ENCODE measurements at regions not wholly inside any gene's neighbourhood (a gene's known extent, or its start where the extent isn't known, plus 50 kb on each side); places are given as distances from the start of the nearest gene placed in this dataset.

GRCh38 chr1:114341856-114342255 is 169.1 kb downstream of the TRIM33 start (continued):
- no peak for TF ChIP-seq FOXM1 (IDR thresholded peaks at IDR 0.05; ENCODE audit: low read depth)

- Histone ChIP-seq H3K4me2 (no peak overlapping the region), H3K9me2 (no peaks in the 10 kb centered on the region), H3K36me3 (replicated peaks in 1 of 2; ENCODE audit: control insufficient read depth in 1 of 2, insufficient read depth in 2 of 2, low read length in 1 of 2) (no peaks in the 10 kb centered on the region), H4K20me1 (ENCODE audit: insufficient read depth) (no peaks in the 10 kb centered on the region), H2AFZ (ENCODE audit: low read depth) (no peak overlapping the region), H3K4me3 (ENCODE audit: low read depth in 2 of 2, low read length in 1 of 2) (no peak overlapping the region), H3K79me2 (ENCODE audit: insufficient read depth) (no peaks in the 10 kb centered on the region), H3K9me3 (no peaks in the 10 kb centered on the region), H3K27ac (ENCODE audit: low read depth in 2 of 2, low read length in 1 of 2) (no peak overlapping the region), H3F3A (replicated peaks; ENCODE audit: insufficient read depth) (no peaks in the 10 kb centered on the region), H3K27me3 (ENCODE audit: insufficient read depth) (no peaks in the 10 kb centered on the region; the same call in none of the 2 replicates), H3K4me1 (ENCODE audit: control insufficient read depth in 1 of 2, insufficient read depth in 2 of 2, low read depth in 1 of 2, low read length in 1 of 2) (peaks cover 0 to 4% of the 10 kb centered on the region in 2 experiments; a peak in 1 of 4 replicates), H3K9ac (no peak overlapping the region)
- TF ChIP-seq JUND (IDR thresholded peaks at IDR 0.05) = no peak
- TF ChIP-seq GATA2 (CRISPR knock-in tag; IDR thresholded peaks at IDR 0.05) = no peak
- TF ChIP-seq PBX3 (IDR thresholded peaks at IDR 0.05) = no peak
- TF ChIP-seq MEF2A (IDR thresholded peaks at IDR 0.05; ENCODE audit: borderline replicate concordance, low read depth) = no peak
- no peak for TF ChIP-seq GABPA (IDR thresholded peaks at IDR 0.05; ENCODE audit: low read depth)
- TF ChIP-seq IRF3 (IDR thresholded peaks at IDR 0.05; ENCODE audit: low read depth, low read length) = no peak
- no peak for TF ChIP-seq NRF1 (IDR thresholded peaks at IDR 0.05; ENCODE audit: low read depth, low read length)
- TF ChIP-seq CTCF (IDR thresholded peaks at IDR 0.05) = no peak
- TF ChIP-seq EP300 (IDR thresholded peaks at IDR 0.05; ENCODE audit: borderline replicate concordance in 1 of 2, low read depth in 1 of 2, low read length in 1 of 2) = no peak
- no peak for TF ChIP-seq MAX (IDR thresholded peaks at IDR 0.05; ENCODE audit: low read depth)
- TF ChIP-seq SIN3A (IDR thresholded peaks at IDR 0.05; ENCODE audit: borderline replicate concordance, low read depth, low read length) = no peak
- no peak for TF ChIP-seq RCOR1 (IDR thresholded peaks at IDR 0.05; ENCODE audit: low read length)
- no peak for TF ChIP-seq FOSL2 (IDR thresholded peaks at IDR 0.05; ENCODE audit: borderline replicate concordance, low read depth)
- POLR2A ChIA-PET = no interaction called here
- 13% methylated on average over 3 of the region's 3 CpGs for WGBS (ENCODE audit: low lambda C conversion rate)
- CTCF ChIA-PET = interaction anchor here (1.6 kb wide), 1 partner anchor 331 kb away, joined by 5 read pairs; no protein-coding TSS in a partner anchor
- DNase-seq = no peak
These were observed 169.7 kb downstream of the TRIM33 start for GRCh38 chr1:114341299-114341698.
